ENCODE measurements at regions not wholly inside any gene's neighbourhood (a gene's known extent, or its start where the extent isn't known, plus 50 kb on each side); places are given as distances from the start of the nearest gene placed in this dataset.

DNA sequence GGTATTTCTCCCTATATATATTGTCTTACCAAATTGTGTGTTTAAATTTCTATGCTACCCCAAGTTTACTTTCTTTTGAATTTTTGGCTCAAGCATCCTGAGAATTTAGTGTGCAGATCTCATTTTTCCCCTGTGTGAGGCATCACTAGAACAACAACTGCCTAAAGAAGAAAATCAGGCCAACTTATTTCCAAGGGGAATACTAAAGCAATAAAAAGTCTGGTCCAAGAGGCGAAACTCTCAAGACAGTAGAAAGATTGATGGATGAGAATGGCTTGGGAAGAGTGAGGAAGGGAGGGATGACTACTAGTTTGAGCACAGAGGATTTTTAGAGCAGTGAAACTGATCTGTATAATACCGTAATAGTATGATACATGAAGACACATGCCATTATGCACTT, 86.3 kb upstream of the CFAP20DC start:
- WGBS (ENCODE audit: low lambda C conversion rate, missing lambda C conversion rate): 100% methylated on average over 2 of the region's 2 CpGs
- H3K4me2 ChIP-seq: no peak overlapping the region
- H4K20me1 ChIP-seq (ENCODE audit: insufficient read depth, poor library complexity, severe bottlenecking): no peaks in the 10 kb centered on the region
- no peaks in the 10 kb centered on the region for H3K27me3 ChIP-seq
- no peaks in the 10 kb centered on the region for H3K9me3 ChIP-seq (ENCODE audit: low read depth)
- no peak overlapping the region for H3K4me3 ChIP-seq
- no peaks in the 10 kb centered on the region for H3K4me1 ChIP-seq (ENCODE audit: insufficient read depth)
- H3K27ac ChIP-seq: no peak overlapping the region
- H3K9me2 ChIP-seq (replicated peaks; ENCODE audit: insufficient read depth): no peaks in the 10 kb centered on the region
- no peak for DNase-seq (ENCODE audit: low spot score)
- no peaks in the 10 kb centered on the region for H3K79me2 ChIP-seq
- H2AFZ ChIP-seq: no peak overlapping the region
- no peaks in the 10 kb centered on the region for H3K36me3 ChIP-seq (replicated peaks; ENCODE audit: insufficient read depth, low read depth)
- TF ChIP-seq EZH2 (IDR thresholded peaks at IDR 0.05; ENCODE audit: borderline replicate concordance) (no peak), EZH2phosphoT487 (IDR thresholded peaks at IDR 0.05; ENCODE audit: low read depth, severe bottlenecking, unreplicated experiment) (no peak)
- TF ChIP-seq, protein P1, sequence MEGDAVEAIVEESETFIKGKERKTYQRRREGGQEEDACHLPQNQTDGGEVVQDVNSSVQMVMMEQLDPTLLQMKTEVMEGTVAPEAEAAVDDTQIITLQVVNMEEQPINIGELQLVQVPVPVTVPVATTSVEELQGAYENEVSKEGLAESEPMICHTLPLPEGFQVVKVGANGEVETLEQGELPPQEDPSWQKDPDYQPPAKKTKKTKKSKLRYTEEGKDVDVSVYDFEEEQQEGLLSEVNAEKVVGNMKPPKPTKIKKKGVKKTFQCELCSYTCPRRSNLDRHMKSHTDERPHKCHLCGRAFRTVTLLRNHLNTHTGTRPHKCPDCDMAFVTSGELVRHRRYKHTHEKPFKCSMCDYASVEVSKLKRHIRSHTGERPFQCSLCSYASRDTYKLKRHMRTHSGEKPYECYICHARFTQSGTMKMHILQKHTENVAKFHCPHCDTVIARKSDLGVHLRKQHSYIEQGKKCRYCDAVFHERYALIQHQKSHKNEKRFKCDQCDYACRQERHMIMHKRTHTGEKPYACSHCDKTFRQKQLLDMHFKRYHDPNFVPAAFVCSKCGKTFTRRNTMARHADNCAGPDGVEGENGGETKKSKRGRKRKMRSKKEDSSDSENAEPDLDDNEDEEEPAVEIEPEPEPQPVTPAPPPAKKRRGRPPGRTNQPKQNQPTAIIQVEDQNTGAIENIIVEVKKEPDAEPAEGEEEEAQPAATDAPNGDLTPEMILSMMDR (IDR thresholded peaks at IDR 0.05; ENCODE audit: poor library complexity): no peak

DNA sequence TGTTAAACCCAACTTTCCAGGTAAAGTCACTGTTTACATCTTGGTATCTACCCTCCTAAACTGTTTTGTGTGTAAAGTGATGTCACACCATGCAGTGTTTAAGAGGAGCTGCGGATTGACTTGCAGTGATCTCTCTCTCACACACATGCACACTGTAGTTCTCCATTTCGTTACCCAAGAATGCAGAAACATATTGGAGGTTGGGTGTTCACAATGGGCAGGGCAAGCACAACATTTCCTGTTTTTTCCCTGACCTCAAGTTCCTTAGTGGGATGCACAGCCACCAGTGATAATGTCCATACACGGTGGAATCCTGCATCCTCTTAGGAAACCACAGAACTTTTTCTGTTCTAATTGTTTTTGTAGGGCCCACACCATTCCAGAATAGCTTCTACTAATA, 85.3 kb upstream of the CFAP20DC start:
- H3K27me3 ChIP-seq: no peaks in the 10 kb centered on the region
- no peak overlapping the region for H3K27ac ChIP-seq
- no peaks in the 10 kb centered on the region for H4K20me1 ChIP-seq (ENCODE audit: insufficient read depth, poor library complexity, severe bottlenecking)
- H3K9me2 ChIP-seq (replicated peaks; ENCODE audit: insufficient read depth): no peaks in the 10 kb centered on the region
- no peaks in the 10 kb centered on the region for H3K4me1 ChIP-seq (ENCODE audit: insufficient read depth)
- DNase-seq (ENCODE audit: low spot score): no peak
- H3K36me3 ChIP-seq (replicated peaks; ENCODE audit: insufficient read depth, low read depth): no peaks in the 10 kb centered on the region
- no peak overlapping the region for H3K4me3 ChIP-seq
- TF ChIP-seq, protein P1 (IDR thresholded peaks at IDR 0.05; ENCODE audit: poor library complexity): no peak
- no peak overlapping the region for H3K4me2 ChIP-seq
- 80% methylated on average over 3 of the region's 3 CpGs for WGBS (ENCODE audit: low lambda C conversion rate, missing lambda C conversion rate)
- no peaks in the 10 kb centered on the region for H3K79me2 ChIP-seq
- H3K9me3 ChIP-seq (ENCODE audit: low read depth): no peaks in the 10 kb centered on the region
- no peak overlapping the region for H2AFZ ChIP-seq

DNA sequence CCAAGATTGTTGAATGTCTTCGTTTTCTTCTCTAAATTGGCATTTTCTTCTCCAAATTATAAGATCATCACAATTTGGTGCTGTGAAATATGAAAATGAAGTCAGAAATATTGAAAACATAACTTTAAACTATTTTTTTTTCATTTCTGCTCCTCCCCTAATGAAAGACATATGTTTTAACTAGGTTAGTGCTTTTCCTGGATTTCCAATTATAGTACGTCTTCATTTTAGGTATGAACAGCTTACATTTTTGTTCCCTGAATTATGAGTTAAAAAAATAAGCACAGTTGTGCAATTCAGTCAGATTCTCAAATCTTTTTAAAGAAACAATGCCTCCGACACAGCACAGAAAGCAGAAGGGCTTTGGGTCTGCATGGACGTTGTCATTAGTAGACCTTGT, 83.5 kb upstream of the CFAP20DC start:
- no peaks in the 10 kb centered on the region for H3K9me2 ChIP-seq (replicated peaks; ENCODE audit: insufficient read depth)
- no peaks in the 10 kb centered on the region for H4K20me1 ChIP-seq (ENCODE audit: insufficient read depth, poor library complexity, severe bottlenecking)
- no peaks in the 10 kb centered on the region for H3K36me3 ChIP-seq (replicated peaks; ENCODE audit: insufficient read depth, low read depth)
- H3K27ac ChIP-seq: no peak overlapping the region
- 76% methylated on average over 4 of the region's 4 CpGs for WGBS (ENCODE audit: low lambda C conversion rate, missing lambda C conversion rate)
- H3K27me3 ChIP-seq: no peaks in the 10 kb centered on the region
- H3K9me3 ChIP-seq (ENCODE audit: low read depth): no peaks in the 10 kb centered on the region
- no peaks in the 10 kb centered on the region for H3K4me1 ChIP-seq (ENCODE audit: insufficient read depth)
- H3K4me3 ChIP-seq: no peak overlapping the region
- DNase-seq (ENCODE audit: low spot score): no peak
- no peaks in the 10 kb centered on the region for H3K79me2 ChIP-seq
- TF ChIP-seq EZH2phosphoT487 (IDR thresholded peaks at IDR 0.05; ENCODE audit: low read depth, severe bottlenecking, unreplicated experiment) (no peak), EZH2 (IDR thresholded peaks at IDR 0.05; ENCODE audit: borderline replicate concordance) (no peak)
- TF ChIP-seq, protein P1 (IDR thresholded peaks at IDR 0.05; ENCODE audit: poor library complexity): no peak
- H2AFZ ChIP-seq: no peak overlapping the region
- no peak overlapping the region for H3K4me2 ChIP-seq

All from hepatocyte (in vitro differentiated cells).